GM19240 (cell line): ENCODE measurements at regions not wholly inside any gene's neighbourhood (a gene's known extent, or its start where the extent isn't known, plus 50 kb on each side); places are given as distances from the start of the nearest gene placed in this dataset.
"Not testable (repeated sequence)": the region's sequence is repeated elsewhere in the genome, so short reads cannot be mapped to it uniquely, and the experiment has no call there.

ENCODE experiments used
- DNase-seq: peaks from one replicate; pipeline ENCODE4 v3.0.0; 2011; ENCODE audit warnings: low spot score; ENCODE audit not compliant: insufficient read length

DNA sequence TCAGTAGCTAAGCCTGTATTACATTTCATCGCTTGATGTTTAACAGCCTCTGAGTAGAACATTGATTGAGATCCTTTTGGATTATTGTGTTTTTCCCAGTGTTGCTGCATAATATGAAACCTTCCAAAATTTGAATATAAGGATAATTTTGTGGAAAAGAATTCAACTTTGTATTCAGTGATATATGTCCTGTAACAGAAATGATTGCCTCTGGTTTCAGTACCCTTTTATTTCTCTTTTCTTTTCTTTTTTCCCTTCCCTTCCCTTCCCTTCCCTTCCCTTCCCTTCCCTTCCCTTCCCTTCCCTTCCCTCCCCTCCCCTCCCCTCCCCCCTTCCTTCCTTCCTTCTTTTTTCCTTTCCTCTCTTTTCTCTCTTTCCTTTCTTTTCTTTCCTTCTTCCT, 74.6 kb downstream of the UTRN start:
- DNase-seq = no peak

DNA sequence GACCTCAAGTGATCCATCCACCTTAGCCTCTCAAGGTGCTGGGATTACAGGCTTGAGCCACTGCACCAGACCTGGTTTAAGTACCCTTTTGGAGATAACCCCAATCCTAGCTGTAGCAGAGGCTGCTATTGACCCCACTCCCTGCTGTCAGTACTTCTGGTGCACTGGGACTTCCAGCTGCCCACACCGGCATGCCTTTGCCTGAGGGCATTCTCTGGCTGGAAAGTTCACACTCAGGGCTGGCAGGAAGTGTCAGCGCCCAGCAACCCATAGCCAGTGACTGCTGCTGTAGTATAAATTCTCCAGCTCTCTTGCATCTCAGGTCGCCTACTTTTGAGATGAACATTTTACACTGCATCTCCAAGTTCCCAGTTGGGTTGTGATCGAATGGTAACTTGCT, 75.3 kb downstream of the UTRN start:
- DNase-seq = no peak

DNA sequence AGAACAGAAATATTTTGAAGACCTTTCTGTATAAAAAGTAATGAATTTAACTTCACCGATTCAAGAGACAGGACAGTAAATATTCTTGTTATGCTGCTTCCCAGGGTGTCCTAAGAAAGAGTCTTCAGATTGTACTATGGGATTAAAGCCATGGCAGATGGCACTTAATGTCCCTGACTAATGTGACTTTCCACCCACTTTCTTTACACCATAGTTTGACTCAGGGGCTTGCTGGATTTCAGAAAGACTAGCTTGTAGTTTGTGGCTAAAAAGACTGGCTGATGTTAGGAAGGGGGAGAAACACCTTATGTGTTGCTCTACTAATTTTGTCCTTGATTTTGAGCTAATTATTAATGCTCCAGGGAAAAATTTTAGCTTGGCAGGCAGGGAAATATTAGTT, 75.9 kb downstream of the UTRN start:
- DNase-seq = no peak

DNA sequence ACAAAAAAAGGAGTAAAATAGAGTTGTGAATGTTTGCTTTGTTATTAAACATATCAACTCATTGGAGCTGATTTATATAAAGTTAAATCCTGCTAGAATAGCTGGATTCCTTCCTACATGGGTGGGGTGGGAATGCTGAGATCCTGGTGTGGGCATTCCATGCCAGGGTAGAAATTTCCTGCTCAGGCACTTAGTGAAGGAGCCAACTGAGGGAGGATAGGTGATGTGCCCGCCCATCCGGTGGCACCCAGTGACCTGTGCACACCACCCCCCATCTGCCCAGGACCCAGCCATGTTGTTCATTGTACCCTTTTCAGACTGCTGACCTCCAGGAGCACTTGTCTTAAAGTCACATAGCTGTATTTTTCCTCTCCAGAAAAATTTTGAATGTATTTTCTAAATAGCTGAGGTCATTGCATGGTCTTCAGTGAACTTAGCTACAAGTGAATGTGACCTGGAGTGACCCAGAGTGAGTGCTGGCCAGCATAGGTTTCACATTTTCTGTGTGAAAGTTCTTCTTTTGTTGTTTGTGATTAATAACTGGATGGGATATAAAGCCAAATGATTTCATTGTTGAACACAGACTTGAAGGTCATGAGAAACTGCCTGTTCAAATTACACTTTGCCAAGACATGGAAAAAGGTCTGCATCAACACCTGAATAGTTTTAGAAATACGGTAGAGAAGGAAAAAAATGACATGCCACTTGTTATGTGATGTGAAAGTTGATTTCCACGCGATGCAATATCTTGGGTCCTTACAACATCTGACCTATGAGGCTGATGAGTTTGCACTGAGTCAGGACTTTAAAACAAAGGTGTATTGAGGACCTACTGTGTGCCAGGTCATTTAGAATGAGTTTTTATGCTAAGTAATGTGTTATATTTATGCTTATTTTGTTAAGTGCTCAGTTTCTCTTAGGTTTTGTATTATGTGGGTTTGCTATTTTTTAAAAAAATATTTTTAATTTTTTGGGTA, 77.2 kb downstream of the UTRN start:
- DNase-seq = no peak

DNA sequence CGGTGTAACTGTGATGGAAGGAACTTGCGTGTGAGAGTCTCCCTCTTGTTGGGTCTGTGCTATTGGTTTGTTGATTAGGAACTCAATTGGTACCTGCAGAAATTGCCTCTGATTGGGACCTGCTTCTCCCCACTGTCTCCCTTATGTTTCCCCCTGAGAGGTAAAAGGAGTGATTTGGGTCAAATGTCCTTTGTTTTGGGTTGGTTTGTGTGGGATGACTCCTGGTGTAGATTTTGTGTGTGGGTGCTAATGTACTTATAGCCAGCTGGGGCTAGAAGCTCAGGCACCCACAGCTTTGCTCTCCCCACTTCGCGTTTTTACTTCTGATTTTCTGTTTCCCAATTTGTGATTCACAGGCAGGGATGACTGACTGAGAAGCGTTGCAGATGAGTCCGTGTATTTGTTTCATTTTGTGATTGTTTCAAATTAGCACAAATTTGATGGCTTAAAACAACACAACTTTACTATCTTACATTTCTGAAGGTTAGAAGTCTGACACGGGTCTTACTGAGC, 79.1 kb downstream of the UTRN start:
- no peak for DNase-seq

DNA sequence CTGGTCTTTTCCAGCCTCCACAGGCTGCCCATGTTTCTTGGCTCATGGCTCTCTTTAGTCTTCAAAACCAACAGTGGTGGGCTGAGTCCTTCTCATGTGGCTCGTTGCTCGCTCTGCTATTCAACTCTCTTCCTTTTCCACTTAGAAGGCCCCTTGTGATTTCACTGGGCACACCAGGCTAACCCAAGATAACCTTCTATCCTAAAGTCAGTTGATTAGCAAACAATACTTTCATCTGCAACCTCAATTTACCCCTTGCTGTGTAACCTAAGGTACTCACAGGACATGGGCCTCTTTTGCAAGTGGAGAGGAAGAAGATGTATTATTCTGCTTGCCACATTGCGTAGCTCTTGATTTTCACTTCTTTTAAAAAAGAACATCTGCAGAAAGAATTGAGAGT, 79.6 kb downstream of the UTRN start:
- DNase-seq = no peak

DNA sequence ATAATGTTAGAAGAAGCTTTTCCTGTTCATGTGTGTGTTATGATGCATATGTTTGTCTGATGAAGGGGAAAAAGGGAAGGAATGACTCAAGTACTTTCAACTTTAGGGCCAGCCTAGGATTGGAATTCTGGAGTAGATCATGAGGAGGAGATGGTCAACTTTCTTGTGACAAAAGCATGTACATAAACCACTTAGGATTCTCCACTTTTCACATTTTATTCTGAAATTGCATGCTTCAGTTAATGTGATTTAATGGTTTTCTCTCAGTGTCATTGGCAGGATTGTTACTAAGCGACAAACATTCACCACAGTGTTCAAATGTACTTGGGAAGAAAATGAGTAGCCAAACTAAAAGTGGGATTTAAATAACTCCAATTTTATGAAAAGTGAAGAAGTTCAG, 80.1 kb downstream of the UTRN start:
- no peak for DNase-seq

DNA sequence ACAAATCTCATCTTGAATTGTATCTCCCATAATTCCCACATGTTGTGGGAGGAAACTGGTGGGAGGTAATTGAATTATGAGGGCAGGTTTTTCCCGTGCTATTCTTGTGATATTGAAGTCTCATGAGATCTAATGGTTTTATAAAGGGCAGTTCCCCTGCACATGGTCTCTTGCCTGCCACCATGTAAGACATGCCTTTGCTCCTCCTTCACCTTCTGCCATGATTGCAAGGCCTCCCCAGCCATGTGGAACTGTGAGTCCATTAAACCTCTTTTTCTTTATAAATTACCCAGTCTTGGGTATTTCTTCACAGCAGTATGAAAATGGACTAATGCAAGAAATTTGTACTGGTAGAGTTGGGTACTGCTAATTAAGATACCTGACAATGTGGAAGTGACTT, 84.6 kb downstream of the UTRN start:
- not testable (repeated sequence) for DNase-seq

DNA sequence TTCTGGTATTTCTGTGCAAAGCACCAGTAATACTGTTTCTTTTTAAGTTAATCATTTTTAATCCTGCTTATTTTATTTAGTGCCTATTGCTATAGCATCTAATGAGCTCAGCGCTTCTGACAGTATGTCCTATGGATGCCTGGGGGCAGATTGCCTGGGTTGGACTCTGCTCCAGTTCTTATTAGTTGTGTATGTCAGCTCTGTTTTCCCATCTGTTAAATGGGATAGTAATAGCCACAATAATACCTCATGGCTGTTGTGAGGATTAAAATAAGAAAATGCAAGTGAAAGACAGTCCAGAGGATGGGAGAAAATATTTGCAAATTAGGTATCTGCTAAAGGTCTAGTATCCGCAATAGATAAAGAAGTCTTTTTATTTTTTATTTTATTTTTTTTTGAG, 87.0 kb downstream of the UTRN start:
- no peak for DNase-seq

DNA sequence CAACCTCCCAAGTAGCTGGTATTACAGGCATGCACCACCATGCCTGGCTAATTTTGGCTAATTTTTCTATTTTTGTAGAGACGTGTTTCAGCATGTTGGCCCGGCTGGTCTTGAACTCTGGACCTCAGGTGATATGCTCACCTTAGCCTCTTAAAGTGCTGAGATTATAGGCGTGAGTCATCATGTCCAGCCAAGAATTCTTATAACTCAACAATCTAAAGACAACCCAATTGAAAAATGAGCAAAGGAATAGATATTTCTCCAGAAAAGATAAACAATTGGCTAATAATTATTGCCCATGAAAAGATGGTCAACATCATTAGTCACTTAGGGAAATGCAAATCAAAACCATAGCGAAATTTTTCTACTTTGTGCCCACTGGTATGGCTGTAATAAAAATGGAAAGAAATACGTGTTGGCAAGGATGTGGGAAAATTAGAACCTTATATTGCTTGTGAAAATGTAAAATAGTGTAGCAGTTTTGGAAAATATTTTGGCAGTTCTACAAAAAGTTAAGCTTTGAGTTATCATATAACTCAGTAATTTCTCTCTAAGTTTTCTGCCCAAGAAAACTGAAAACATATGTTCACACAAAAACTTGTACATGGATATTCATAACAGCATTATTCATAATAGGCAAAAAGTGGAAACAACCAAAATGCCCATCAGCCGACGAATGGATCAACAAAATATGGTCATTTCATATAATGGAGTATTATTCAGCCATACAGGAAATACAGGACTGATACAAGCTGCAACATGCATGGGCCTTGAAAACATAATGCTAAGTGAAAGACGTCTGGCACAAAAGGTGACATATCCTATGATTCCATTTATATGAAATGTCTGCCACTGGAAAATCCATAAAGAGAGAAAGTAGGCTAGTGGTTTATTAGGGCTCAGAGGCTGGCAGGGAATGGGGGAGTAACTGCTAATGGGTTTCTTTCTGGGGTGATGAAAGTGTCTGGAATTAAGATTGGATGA, 87.8 kb downstream of the UTRN start:
- no peak for DNase-seq

DNA sequence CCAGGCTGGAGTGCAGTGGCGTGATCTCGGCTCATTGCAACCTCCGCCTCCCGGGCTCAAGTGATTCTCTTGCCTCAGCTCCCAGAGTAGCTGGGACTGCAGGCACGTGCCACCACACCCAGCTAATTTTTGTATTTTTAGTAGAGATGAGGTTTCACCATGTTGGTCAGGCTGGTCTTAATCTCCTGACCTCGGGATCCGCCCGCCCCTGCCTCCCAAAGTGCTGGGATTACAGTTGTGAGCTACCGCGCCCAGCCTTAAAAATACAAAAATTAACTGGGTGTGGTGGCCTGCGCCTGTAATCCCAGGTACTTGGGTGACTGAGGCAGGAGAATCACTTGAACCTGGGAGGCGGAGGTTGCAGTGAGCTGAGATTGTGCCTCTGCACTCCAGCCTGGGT, 89.4 kb downstream of the UTRN start:
- DNase-seq = not testable (repeated sequence)

DNA sequence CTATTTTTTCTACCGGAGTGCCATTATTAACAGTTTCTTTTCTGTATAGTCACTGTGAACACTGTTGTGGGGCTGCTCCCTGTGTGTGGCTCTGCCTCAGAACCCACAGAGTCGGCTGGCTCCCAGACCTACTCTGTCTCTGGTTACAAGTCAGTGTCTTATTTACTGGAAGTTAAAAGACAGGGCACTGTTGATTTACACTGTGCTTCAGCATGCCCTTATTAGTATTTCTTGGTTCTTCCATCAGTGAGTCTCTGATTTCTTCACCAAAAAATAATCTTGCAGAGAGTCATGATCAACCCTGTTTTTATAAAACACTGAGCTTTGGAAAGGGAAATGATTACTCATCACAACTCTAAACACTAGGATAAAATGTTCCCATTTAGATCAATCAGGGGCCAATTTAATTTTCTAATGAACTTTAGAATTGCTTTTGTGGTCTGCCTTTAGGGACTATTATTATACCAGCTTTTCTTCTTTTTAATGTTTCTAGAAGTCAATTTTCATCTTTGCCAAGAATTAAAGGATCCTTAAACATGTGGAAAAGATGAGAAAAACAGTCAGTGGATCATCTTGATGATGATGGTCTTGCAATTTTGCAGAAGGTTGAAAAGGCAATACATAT, 92.6 kb downstream of the UTRN start:
- DNase-seq = no peak

DNA sequence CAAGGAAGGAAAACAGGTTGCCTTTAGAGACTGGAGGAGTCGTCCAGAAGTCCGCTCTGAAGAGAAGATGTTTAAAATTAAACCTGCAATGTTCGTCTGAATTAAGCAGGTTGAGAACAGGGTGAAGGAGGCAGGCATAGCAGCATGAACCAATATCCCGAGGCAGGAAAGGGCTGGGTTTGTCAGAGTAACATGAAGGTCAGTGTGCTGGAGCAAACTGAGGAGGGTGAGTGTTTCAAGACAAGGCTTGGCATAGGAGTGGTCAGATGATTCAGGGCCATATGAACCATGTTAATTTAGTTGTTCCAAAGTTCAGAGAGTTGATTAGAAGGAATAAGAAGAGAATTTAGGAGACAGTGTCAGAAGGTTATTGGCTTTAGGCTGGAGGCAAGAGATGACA, 93.3 kb downstream of the UTRN start:
- DNase-seq = no peak

DNA sequence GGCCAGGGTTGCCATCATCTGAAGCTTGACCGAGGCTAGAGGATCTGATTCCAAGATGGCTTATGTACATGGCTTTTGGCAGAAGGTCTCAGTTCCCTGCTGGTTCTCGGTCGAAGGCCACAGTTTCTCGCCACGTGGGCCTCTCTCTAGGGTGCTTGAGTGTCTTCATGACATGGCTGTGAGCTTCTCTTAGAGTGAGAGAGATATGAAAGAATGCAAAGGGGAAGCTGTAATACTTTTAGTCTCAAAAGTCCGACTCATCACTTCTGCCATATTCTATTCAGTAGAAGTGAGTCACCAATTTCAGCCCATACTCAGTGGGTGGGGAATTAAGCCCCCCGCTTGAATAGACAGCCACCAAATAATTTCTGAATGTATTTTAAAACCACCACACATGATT, 94.2 kb downstream of the UTRN start:
- DNase-seq = no peak

DNA sequence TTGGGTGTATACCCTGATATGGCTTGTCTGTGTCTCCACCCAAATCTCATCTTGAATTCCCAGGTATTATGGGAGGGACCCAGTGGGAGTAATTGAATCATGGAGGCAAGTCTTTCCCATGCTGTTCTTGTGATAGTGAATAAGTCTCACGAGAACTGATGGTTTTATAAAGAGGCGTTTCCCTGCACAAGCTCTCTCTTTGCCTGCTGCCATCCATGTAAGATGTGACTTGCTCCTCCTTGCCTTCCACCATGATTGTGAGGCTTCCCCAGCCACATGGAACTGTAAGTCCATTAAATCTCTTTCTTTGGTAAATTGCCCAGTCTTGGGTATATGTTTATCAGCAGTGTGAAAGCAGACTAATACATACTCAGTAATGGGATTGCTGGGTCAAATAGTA, 96.4 kb downstream of the UTRN start:
- not testable (repeated sequence) for DNase-seq

DNA sequence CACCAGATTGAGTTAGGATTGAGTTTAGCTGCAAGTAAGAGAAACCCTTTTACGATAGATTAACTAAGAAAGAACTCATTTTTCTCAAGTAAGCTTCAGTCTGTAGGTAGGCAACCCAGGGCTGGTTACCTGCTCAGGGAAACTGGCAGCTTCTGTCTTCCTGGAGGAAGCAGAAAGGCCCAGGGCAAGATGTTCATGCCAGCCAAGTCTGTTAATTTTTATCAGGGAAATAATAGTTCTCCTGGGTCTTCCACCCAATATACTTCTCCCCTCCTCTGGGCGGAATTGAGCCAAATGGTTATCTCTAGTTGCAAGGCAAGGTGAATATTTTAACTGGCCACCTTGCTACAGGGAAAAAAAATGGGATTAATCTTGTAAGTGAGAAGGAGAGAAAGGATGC, 98.2 kb downstream of the UTRN start:
- DNase-seq = no peak

DNA sequence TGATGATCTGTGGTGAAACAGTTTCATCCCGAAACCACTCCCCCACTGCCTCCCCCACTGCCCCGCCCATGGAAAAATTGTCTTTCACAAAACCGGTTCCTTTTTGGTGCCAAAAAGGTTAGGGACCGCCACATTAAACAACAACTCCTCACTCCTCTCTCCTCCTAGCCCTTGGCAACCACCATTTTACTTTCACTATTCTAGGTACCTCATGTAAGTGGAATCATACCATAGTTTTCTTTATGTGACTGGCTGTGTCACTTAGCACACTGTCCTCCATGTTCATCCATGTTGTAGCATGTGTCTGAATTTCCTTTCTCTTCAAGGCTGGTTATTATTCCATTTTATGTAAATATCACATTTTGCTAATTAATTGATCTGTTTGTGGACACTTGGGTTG, 99.3 kb downstream of the UTRN start:
- DNase-seq = no peak

DNA sequence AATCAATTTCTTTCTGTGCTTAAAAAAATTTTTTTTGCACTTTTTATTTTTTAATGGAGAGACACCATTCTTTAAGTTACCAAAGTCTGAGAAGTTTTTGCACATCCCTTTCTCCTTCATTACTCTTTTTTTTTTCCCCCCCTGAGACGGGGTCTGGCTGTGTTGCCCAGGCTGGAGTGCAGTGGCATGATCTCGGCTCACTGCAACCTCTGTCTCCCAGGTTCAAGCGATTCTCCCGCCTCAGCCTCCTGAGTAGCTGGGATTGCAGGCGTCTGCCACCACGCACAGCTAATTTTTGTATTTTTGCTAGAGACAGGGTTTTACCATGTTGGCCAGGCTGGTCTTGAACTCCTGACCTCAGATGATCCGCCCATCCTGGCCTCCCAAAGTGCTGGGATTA, 104.3 kb downstream of the UTRN start:
- not testable (repeated sequence) for DNase-seq

DNA sequence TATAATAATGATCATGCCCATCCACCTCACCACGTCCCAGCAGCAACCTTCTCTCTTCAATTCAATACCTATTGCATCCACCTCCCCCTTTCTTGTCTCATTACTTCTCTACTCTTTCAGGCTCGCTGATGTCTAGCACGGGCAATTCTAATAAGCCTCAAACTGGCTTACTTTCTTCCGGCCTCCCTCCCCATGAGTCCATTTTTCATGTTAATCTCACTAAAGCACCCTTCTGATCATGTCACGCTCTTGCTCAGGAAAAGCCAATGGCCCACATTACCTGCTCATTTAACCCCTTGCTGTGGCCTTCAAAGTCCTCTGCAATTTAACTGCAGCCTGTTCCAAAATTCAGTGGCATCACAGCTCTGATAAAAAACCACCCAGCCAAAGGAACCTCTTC, 105.1 kb downstream of the UTRN start:
- no peak for DNase-seq

DNA sequence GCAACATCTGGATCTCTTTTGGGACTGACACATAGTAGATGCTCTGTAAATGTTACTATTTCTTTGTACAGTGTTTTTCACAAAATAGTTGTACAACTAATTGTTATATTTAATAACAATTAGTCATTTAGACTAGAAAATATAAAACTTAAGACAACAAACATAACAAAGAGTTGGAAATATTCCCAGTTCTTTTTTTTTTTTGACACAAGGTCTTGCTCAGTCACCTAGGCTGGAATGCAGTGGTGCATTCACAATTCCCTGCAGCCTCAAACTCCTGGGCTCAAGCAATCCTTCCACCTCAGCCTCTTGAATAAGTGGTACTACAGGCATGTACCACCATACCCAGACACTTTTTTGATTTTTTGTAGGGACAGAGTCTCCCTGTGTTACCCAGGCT, 105.8 kb downstream of the UTRN start:
- no peak for DNase-seq

DNA sequence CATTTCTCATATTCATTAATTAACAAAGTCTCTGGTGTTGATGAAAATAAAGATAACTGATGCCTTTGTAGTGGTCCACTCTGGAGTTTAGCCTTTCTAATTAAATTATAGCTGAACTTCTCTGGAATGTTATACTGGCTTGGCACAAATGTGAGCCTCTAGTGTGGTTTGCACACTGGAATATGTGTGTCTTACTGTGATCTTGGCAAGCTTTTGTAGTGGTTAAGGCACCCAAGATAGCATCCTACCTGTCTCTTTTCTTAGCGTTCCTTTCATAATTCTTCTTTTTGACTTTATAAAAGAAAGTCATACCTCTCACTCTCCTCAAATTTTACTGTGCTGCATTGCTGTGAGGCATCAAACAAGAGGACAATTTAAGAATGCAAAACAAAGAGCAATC, 107.4 kb downstream of the UTRN start:
- DNase-seq = no peak

DNA sequence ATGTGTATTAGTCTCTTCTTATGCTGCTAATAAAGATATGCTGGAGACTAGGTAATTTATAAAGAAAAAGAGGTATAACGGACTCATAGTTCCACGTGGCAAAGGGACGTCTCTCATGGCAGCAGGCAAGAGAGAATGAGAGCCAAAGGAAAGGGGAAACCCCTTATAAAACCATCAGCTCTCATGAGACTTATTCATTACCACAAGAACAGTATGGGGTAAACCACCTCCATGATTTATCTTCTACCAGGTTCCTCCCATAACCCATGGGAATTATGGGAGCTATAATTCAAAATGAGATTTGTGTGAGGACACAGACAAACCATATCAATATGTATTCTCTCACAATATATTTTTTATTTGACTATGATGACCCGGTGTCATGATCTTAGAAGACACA, 109.1 kb downstream of the UTRN start:
- no peak for DNase-seq
